Posterior vena cava (tissue), 2 donors: ENCODE measurements at regions not wholly inside any gene's neighbourhood (a gene's known extent, or its start where the extent isn't known, plus 50 kb on each side); places are given as distances from the start of the nearest gene placed in this dataset.
"Not testable (repeated sequence)": the region's sequence is repeated elsewhere in the genome, so short reads cannot be mapped to it uniquely, and the experiment has no call there.

Experiments used
- DNase-seq: peaks from one replicate; pipeline ENCODE4 v3.0.0-alpha.2; 2020; ENCODE audit warnings: low spot score
- intact Hi-C, 2 donors: fragments of 100-400 bp; cut with DNase I; formaldehyde crosslinking; loops; one replicate each; pipeline versions ENCODE4 v1.14.1 to v1.14.2; 2022 to 2023
- donor health status: DM: yes; HTN: yes; CAD: no.
- donor health status: DM: yes; HTN: yes; CAD: no.

DNA sequence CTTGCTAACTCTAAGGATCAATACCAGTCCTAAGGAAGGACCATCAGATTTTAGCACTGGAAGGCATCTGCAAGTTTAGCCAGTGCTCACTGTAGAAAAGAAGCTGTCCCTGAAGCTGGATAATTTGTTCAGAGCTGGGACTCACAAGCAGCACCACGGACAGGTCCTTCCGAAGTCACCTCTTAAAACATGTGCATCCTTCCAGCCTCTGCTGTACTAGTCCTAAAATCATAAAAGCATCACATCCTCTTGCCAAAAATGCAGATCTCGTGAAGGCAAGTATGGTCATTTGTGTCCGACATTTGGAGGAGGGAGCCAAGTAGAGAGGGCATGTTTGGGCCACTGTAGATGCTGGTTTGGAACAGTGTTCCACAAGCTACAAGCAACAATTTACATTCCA, 506.9 kb downstream of the RBFOX1 start:
- no peak for DNase-seq
- intact Hi-C loops, result no loop called here

DNA sequence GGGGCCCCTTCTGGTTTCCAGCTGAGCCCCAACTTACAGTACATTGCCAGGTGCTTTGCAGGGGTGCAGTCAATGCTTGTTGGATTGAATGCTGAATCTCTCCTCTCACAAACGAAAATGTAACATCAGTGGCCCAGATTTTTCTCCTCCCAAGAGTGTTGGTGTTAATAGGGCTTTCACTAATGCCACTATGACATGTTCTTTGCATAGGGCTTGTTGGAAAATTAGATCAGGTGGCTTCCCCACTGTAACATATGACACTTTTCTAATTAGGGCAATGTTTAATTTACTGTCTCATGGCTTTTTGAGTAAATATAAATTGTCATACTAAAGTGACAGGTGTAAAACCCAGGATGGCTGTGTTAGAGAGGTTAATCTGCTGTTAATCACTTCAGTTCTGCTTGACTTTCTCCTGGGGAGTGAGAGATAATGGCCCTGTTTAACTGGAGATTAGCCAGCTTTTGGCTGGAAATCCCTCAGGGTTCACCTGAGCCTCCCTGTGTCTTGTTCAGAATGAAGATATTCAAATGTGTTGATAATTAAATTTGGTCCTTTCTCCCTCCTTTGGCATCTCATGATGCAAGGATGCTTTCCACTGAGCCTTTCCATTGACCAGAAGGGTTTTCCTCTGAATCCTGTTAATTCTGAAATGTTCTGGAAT, 502.3 kb downstream of the RBFOX1 start:
- intact Hi-C loops, result no loop called here
- DNase-seq, result no peak

DNA sequence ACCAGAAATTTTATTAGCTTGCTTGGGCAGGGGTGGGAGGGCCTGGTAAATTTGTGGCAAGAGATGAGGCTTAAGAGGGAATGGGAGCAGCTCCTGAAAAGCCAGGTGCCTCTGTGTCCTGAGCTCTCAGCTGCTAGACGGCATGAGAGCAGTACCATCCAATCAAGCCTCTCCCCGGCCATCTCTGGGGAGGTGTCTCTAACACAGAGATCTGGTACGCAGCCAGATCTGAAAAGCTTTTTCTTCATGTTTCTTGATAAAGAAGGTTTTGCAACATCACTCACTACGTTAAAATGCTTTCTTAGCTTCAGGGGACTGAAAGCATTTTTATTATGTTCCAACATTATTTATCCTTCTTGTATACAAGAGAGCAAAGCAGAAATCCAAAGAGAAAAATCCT, 488.2 kb downstream of the RBFOX1 start:
- intact Hi-C loops, result no loop called here
- no peak for DNase-seq

DNA sequence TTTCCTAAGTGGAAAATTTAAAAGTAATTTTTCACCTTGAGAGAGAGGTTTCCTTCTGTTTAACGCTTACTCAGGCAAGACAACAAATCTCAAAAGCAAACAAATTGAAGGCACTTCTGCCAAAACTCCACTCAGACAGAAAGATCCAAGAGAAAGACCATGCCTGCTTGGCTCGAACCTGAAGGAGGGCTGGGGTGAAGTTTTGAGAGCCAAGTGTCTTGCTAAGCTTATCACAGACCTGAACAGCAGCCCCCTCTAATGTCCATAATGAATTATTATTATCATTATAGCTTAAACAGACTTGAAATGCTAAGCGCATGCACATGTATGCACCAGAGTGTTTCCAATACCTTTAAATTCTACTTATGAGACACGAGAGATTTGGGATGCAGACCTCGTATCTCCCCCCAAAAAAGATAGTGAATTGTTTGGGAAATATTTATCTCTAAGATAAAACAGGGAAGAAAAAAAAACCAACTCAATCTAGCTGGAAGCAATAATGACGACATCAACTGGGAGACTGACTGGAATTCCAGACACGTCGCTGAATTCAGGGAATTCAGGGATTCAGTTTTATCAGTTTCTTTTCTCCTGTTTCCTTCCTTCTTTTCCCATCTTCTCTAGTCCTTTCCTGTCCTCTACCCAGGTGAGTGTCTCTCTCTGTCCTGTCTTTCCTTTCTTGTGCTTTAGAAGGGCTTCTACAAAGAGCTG, 473.2 kb downstream of the RBFOX1 start:
- intact Hi-C loops, result no loop called here
- DNase-seq, result no peak

DNA sequence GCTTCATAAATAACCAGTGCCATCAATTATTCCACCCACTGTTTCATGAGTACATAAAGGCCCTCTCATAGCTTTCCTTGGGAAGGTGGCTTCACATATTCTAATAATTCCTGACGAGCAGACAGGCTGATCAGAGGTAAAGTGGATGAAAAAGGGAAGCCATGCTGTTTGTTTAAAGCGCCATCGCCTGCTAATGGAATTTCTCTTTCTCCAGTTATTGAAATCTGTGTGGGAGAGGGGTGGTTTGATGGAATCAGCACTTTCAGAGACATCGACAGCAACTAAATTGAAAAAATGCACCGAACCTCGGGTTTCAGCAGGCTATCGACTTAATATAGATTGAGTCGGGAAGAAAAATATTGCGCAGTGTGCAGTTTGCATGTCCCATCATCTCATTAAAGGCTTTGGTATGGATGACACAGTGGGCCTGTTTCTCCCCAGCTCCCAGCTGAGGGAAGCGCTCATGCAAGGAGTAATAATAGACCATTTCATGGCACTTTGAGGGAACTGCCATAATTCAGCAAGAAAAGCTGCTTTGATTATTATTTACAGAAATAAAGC, 472.1 kb downstream of the RBFOX1 start:
- no peak for DNase-seq
- intact Hi-C loops, result no loop called here

DNA sequence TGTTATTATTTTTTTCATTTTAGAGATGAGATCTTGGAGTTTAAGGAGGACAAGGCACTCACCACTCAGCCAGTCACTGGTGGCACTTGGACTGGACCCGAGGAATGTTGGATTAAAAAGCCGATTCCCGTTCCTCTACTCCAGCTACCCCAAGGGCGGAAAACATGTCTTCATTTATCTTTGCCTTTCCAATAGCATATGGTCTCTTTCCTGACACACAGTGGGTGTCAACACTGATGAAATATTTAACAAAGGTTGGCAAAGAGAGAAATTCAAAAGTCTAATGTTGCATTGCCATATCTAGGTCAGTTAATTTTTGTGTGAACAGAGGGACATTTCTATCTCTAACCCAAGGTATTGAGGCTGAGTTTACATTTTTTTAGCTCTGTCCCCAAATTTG, 459.7 kb downstream of the RBFOX1 start:
- intact Hi-C loops, result no loop called here
- DNase-seq, result no peak

DNA sequence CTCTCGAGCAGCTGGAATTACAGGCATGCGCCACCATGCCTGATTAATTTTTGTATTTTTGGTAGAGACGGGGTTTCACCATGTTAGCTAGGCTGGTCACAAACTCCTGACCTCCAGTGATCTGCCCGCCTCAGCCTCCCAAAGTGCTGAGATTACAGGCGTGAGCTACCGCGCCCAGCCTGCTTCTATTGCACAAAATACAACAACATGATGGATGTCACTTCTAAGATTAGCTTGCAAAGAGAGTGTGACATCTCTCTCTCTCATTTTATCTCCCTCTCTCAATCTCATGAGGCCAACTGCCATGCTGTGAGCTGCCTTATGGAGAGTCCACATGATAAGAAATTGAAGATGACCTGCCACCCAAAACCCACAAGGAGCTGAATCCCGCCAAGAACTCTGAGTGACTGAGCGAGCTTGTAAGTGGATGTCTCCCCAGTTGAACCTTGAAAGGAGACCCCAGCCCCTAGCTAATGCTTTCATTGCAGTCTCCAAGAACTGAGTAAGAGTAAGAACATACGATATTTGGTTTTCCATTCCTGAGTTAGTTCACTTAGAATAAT, 458.5 kb downstream of the RBFOX1 start:
- intact Hi-C loops, result no loop called here
- DNase-seq, result no peak

DNA sequence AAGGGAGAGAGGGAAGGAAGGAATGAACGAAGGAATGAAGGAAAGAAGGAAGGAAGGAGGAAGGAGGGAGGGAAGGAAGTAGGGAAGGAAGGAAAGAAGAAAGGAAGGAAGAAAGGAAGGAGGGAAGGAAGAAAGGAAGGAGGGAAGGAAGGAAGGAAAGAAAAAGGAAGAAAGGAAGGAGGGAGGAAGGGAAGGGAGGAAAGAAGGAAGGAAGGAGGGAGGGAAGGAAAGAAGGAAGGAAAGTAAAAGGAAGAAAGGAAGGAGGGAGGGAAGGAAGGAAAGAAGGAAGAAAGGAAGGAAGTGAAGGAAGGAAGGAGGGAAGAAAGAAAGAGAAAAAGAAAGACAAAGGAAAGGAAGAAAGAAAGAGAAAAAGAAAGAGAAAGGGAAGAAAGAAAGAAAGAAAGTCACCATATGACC, 442.4 kb downstream of the RBFOX1 start:
- no peak for DNase-seq
- intact Hi-C loops, result no loop called here

DNA sequence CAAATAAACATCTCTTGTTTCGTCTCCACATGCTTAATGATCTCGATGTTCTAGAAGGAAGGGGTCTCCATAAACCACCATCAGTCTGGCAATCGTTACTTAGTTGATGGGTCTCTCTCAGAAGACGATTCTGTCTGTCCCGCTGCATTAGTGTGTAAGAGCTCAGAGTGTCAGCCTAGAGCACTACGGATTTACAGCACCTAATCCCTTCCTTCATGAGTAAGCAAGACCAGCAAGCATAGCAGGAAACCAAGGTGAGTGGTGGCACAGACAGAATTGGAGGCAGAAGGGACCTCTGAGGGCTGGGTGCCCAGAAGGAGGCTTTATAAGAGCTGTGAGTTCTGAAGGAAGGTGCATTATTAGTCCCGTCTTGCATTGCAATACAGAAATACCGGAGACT, 440.1 kb downstream of the RBFOX1 start:
- no peak for DNase-seq
- intact Hi-C loops, result no loop called here

DNA sequence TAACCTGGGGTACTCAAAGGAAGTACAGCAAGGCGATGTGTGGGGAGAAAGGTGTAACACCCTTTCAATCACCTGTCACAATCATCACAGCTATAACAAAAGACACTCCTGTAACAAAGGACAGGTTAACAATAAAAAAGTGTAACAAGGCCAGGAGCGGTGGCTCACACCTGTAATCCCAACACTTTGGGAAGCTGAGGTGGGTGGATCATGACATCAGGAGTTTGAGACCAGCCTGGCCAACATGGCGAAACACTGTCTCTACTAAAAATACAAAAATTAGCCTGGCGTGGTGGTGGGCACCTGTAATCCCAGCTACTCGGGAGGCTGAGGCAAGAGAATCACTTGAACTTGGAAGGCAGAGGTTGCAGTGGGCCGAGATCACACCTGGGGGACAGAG, 436.4 kb downstream of the RBFOX1 start:
- intact Hi-C loops, DNase-seq: not testable (repeated sequence)

DNA sequence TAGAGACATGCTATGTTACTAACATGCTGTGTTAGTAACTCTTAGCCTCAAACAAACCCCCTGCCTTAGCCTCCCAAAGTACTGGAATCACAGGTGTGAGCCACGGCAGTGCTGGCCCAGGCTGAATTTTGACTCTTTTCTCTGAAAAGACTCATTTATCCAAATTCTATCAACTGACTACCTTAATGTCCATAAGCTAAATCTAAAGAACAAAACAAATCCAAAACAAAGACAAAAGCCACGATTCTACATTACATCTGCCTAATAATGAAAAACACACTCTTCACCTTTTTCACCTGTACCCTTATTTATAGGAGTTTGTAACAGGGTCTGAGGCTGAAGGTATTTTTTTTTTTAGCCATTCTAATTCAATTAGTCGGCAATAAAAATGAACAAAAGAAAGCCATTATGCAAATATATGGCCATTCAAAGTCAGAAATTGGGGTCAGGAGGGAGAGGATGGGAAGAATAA, 432.5 kb downstream of the RBFOX1 start:
- intact Hi-C loops, result no loop called here
- no peak for DNase-seq

DNA sequence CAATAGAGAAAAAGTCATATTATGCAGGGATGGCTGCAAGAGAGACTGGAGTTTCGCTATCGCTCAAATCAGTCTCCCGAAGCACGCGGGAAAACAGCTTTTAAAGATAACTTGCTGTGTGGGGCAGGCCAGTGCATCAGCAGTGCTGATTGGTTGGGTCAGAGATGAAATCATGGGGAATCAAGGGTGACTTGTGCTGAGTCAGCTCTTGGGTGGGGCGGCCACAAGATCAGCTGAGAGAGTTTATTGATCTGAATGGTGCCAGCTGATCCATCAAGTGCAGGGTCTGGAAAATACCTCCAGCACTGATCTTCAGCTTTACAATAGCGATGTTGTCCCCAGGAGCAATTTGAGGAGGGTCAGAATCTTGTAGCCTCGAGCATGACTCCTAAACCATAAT, 430.5 kb downstream of the RBFOX1 start:
- DNase-seq, result no peak
- intact Hi-C loops, result no loop called here
